ENCODE measurements at regions not wholly inside any gene's neighbourhood (a gene's known extent, or its start where the extent isn't known, plus 50 kb on each side); places are given as distances from the start of the nearest gene placed in this dataset.

DNA sequence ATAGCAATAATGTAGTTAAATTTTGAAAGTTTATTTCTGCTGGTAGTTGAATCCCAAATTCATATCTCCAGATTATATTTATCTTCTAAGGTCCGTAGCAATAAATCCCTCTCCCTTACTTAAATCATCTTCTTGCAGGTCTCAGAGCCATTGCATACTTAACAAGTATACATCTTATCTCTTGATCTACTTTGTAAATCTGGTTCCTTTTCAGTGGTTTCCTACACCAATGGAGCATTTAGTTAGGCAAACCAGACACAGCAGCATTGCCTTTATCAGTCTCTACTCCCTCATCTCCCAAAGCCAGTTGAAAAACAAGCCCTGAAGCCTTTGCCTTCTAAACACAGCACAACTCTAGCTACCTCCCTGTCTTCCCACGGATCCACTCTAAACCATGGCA, 440.9 kb downstream of the CNTN6 start:
- TF ChIP-seq MYC (IDR thresholded peaks at IDR 0.05; ENCODE audit: low read depth, low read length): no peak
- no peak overlapping the region for H3K4me3 ChIP-seq (ENCODE audit: low read depth, low read length)
- no peak for DNase-seq (ENCODE audit: low read depth)

GRCh38 chr3:1534252-1534651, 441.4 kb downstream of the CNTN6 start:
- no peak for DNase-seq (ENCODE audit: low read depth)
- H3K4me3 ChIP-seq (ENCODE audit: low read depth, low read length): no peak overlapping the region
- no peak for TF ChIP-seq CTCF (IDR thresholded peaks at IDR 0.05; ENCODE audit: low read depth, low read length)
- no peak for TF ChIP-seq POLR2A (IDR thresholded peaks at IDR 0.05; ENCODE audit: extremely low read depth, insufficient read length)
- TF ChIP-seq MAX (IDR thresholded peaks at IDR 0.05; ENCODE audit: low read depth, low read length): no peak
- TF ChIP-seq MYC (IDR thresholded peaks at IDR 0.05; ENCODE audit: low read depth, low read length): no peak

DNA sequence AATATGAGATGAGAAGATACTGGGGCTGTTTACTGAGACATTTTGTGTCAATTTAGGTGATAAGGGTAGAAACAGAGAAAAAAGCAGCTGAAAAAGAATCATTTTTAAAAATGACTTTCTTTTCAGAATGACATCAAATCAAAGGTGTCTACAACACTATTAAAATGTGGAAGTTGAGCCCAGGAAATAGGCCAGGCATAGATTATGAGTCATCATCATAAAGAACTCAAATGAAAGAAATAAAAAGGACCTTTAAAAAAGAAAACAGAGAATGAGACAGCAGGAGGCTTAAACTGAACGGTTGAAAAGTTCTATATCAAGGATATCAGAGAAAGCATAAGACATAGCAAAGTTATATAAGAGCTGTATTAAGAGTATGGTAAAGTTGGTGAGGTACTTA, 442.5 kb downstream of the CNTN6 start:
- no peak for DNase-seq (ENCODE audit: low read depth)
- H3K4me3 ChIP-seq (ENCODE audit: low read depth, low read length): no peak overlapping the region
- no peak for TF ChIP-seq MYC (IDR thresholded peaks at IDR 0.05; ENCODE audit: low read depth, low read length)

- no peak overlapping the region for H3K4me3 ChIP-seq (ENCODE audit: low read depth, low read length)
- TF ChIP-seq MYC (IDR thresholded peaks at IDR 0.05; ENCODE audit: low read depth, low read length) (no peak), POLR2A (IDR thresholded peaks at IDR 0.05; ENCODE audit: extremely low read depth, insufficient read length) (no peak), MAX (IDR thresholded peaks at IDR 0.05; ENCODE audit: low read depth, low read length) (no peak), CTCF (IDR thresholded peaks at IDR 0.05; ENCODE audit: low read depth, low read length) (no peak)
- no peak for DNase-seq (ENCODE audit: low read depth)
Measured at GRCh38 chr3:1540686-1541085, 447.9 kb downstream of the CNTN6 start.

- DNase-seq (ENCODE audit: low read depth): no peak
- no peak for TF ChIP-seq POLR2A (IDR thresholded peaks at IDR 0.05; ENCODE audit: extremely low read depth, insufficient read length)
- TF ChIP-seq MYC (IDR thresholded peaks at IDR 0.05; ENCODE audit: low read depth, low read length): no peak
- TF ChIP-seq CTCF (IDR thresholded peaks at IDR 0.05; ENCODE audit: low read depth, low read length): no peak
- no peak for TF ChIP-seq MAX (IDR thresholded peaks at IDR 0.05; ENCODE audit: low read depth, low read length)
- no peak overlapping the region for H3K4me3 ChIP-seq (ENCODE audit: low read depth, low read length)
Measured at GRCh38 chr3:1551741-1552140, 458.9 kb downstream of the CNTN6 start.

- H3K4me3 ChIP-seq (ENCODE audit: low read depth, low read length): no peak overlapping the region
- TF ChIP-seq MYC (IDR thresholded peaks at IDR 0.05; ENCODE audit: low read depth, low read length): no peak
- DNase-seq (ENCODE audit: low read depth): no peak
Measured at GRCh38 chr3:1552831-1553230, 460.0 kb downstream of the CNTN6 start.

GRCh38 chr3:1561427-1561826, 468.6 kb downstream of the CNTN6 start:
- TF ChIP-seq MAX (IDR thresholded peaks at IDR 0.05; ENCODE audit: low read depth, low read length): no peak
- TF ChIP-seq CTCF (IDR thresholded peaks at IDR 0.05; ENCODE audit: low read depth, low read length): no peak
- no peak for TF ChIP-seq POLR2A (IDR thresholded peaks at IDR 0.05; ENCODE audit: extremely low read depth, insufficient read length)
- no peak for TF ChIP-seq MYC (IDR thresholded peaks at IDR 0.05; ENCODE audit: low read depth, low read length)
- no peak overlapping the region for H3K4me3 ChIP-seq (ENCODE audit: low read depth, low read length)
- DNase-seq (ENCODE audit: low read depth): no peak

DNA sequence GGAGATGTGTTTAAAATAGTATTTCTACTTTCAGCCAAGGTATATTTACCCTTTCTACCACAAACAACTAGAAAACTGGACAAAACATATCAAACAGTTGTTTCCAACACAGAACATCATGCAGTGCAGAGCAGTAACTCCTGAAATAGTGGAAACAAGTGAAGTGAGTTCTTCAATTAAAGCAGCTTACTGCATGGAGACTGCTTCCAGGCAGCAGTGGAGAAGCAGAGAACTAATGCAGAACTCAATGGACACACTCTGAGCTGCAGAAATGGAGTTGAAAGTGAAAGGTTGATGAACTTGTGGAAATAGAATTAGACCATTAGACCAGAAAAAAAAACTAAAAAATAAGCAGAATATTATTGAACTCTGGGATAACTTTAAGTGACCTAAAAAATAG, 478.9 kb downstream of the CNTN6 start:
- DNase-seq (ENCODE audit: low read depth): no peak
- no peak overlapping the region for H3K4me3 ChIP-seq (ENCODE audit: low read depth, low read length)
- TF ChIP-seq CTCF (IDR thresholded peaks at IDR 0.05; ENCODE audit: low read depth, low read length): no peak
- TF ChIP-seq POLR2A (IDR thresholded peaks at IDR 0.05; ENCODE audit: extremely low read depth, insufficient read length): no peak
- no peak for TF ChIP-seq MYC (IDR thresholded peaks at IDR 0.05; ENCODE audit: low read depth, low read length)
- no peak for TF ChIP-seq MAX (IDR thresholded peaks at IDR 0.05; ENCODE audit: low read depth, low read length)
